Esophagus muscularis mucosa (tissue), 3 donors: ENCODE measurements at regions not wholly inside any gene's neighbourhood (a gene's known extent, or its start where the extent isn't known, plus 50 kb on each side); places are given as distances from the start of the nearest gene placed in this dataset.

ENCODE experiments used
- POLR2A ChIP-seq: fragments of 450-650 bp; IDR thresholded peaks from one replicate; pipeline ENCODE4 v1.6.1; 2017; ENCODE audit warnings: antibody characterized with exemption, moderate library complexity, mild to moderate bottlenecking, low read depth
- TF ChIP-seq, protein P1 (sequence below), 3 experiments: fragments of 200-600 bp in 2 of 3; fragments of 450-650 bp in 1 of 3; sonication (generic) in 2 of 3; IDR thresholded peaks; one replicate each; pipeline ENCODE4 v1.5.1; 2017 to 2019; ENCODE audit warnings: antibody characterized with exemption in 3 of 3, mild to moderate bottlenecking in 2 of 3, moderate library complexity in 1 of 3

DNA sequence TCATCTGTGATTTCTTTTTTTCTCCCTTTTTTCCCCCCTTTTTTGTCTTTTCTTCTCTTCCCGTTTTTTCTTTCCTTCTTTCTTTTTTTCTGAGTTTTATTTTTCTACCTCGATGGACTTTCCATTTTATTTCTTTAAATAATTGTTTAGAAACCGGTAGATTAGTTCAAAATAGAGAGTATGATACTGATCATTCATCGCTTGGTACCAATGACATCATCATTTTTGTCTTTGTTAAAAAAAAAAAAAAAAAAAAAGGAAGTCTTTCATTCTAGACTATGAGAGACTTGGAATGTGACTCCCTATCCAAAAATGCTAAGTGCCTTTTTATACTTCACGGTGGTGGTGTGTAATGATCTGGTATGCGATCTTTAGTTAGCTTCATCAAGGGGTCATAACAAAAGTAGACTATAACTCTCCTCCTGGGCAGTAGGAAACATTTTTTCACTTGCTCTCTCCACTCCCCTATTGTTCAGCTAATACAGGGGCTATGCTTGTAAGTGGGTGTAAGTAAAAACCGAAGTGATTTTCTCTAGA lies 1517.5 kb upstream of the ZEB2 start:
- TF ChIP-seq, protein P1, sequence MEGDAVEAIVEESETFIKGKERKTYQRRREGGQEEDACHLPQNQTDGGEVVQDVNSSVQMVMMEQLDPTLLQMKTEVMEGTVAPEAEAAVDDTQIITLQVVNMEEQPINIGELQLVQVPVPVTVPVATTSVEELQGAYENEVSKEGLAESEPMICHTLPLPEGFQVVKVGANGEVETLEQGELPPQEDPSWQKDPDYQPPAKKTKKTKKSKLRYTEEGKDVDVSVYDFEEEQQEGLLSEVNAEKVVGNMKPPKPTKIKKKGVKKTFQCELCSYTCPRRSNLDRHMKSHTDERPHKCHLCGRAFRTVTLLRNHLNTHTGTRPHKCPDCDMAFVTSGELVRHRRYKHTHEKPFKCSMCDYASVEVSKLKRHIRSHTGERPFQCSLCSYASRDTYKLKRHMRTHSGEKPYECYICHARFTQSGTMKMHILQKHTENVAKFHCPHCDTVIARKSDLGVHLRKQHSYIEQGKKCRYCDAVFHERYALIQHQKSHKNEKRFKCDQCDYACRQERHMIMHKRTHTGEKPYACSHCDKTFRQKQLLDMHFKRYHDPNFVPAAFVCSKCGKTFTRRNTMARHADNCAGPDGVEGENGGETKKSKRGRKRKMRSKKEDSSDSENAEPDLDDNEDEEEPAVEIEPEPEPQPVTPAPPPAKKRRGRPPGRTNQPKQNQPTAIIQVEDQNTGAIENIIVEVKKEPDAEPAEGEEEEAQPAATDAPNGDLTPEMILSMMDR (IDR thresholded peaks at IDR 0.05): no peak
- TF ChIP-seq POLR2A: no peak
